Subcutaneous abdominal adipose tissue (tissue), 5 donors: ENCODE measurements at regions not wholly inside any gene's neighbourhood (a gene's known extent, or its start where the extent isn't known, plus 50 kb on each side); places are given as distances from the start of the nearest gene placed in this dataset.
"Not testable (repeated sequence)": the region's sequence is repeated elsewhere in the genome, so short reads cannot be mapped to it uniquely, and the experiment has no call there.

Source experiments
- H3K27ac ChIP-seq: one replicate; pipeline ENCODE4 v1.7.0; 2013; ENCODE audit warnings: low read depth, mild to moderate bottlenecking, inconsistent platforms, low read length, moderate library complexity
- H3K27me3 ChIP-seq, 5 donors: one replicate each; pipeline ENCODE4 v1.7.0; 2013; ENCODE audit warnings: low read length in 5 of 5, inconsistent platforms in 1 of 5; ENCODE audit not compliant: control insufficient read depth in 5 of 5, insufficient read depth in 4 of 5
- H3K36me3 ChIP-seq, 5 donors: one replicate each; pipeline ENCODE4 v1.7.0; 2013; ENCODE audit warnings: low read length in 5 of 5; ENCODE audit not compliant: control insufficient read depth in 5 of 5, insufficient read depth in 5 of 5
- H3K4me1 ChIP-seq, 5 donors: one replicate each; pipeline ENCODE4 v1.7.0; 2013; ENCODE audit warnings: low read length in 5 of 5, mild to moderate bottlenecking in 3 of 5, moderate library complexity in 1 of 5; ENCODE audit not compliant: control insufficient read depth in 5 of 5, insufficient read depth in 5 of 5
- H3K4me3 ChIP-seq, 5 donors: one replicate each; pipeline ENCODE4 v1.7.0; 2013; ENCODE audit warnings: low read length in 5 of 5, low read depth in 1 of 5
- H3K9ac ChIP-seq, 5 donors: one replicate each; pipeline ENCODE4 v1.7.0; 2013; ENCODE audit warnings: low read length in 5 of 5, mild to moderate bottlenecking in 4 of 5, moderate library complexity in 3 of 5
- H3K9me3 ChIP-seq, 5 donors: one replicate each; pipeline ENCODE4 v1.7.0; 2013; ENCODE audit warnings: low read length in 5 of 5; ENCODE audit not compliant: control insufficient read depth in 5 of 5
- donor health status: healthy.
- donor health status: healthy.
- donor health status: healthy.
- donor health status: healthy.
- donor health status: healthy.

DNA sequence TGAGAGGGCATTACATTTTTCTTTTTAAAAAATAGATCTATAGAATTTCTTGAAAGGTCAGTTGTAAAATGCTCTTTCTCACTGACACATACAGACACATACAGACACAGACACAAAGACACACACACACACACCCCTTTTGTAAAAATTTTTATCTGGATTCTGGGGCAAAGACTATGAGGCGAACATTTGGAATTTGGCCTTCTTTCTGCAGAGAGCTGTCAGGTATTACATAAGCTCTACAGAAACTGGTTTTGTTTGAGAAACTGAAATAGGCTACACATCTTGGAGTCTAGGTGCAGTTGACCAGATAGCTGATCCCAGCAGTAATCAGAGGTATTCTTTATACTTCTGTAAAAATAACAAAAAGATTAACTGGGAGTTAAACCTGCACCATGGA lies 315.9 kb upstream of the RPS23 start:
- Histone ChIP-seq H3K27ac (no peak overlapping the region), H3K4me3 (no peak overlapping the region), H3K27me3 (no peaks in the 10 kb centered on the region), H3K4me1 (no peaks in the 10 kb centered on the region), H3K36me3 (no peaks in the 10 kb centered on the region), H3K9me3 (peaks cover 0 to 3% (median 0%) of the 10 kb centered on the region in 5 donors), H3K9ac (no peak overlapping the region)

DNA sequence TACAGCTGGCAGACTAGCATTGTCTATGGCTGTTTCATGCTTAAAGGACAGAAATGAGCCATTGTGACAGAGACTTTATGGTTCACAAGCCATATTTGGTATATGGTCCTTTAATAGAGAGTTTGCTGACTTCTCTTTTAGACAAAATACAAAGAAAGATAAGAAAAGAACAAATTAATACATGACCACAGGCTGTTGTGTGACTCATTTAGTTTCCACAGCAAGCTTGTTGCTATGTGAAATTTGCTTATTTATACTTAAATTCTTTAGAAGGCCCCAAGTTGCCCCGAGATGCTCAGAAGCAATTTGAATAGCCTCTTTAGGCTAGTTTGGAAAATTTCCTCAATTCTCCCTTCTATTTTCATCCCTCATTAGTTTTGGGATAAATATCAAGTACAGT lies 315.3 kb upstream of the RPS23 start:
- H3K9me3 ChIP-seq: peaks cover 0 to 3% (median 0%) of the 10 kb centered on the region in 5 donors
- H3K27me3 ChIP-seq: no peaks in the 10 kb centered on the region
- H3K4me3 ChIP-seq: no peak overlapping the region
- no peaks in the 10 kb centered on the region for H3K36me3 ChIP-seq
- H3K27ac ChIP-seq: no peak overlapping the region
- H3K9ac ChIP-seq: no peak overlapping the region
- H3K4me1 ChIP-seq: no peaks in the 10 kb centered on the region

DNA sequence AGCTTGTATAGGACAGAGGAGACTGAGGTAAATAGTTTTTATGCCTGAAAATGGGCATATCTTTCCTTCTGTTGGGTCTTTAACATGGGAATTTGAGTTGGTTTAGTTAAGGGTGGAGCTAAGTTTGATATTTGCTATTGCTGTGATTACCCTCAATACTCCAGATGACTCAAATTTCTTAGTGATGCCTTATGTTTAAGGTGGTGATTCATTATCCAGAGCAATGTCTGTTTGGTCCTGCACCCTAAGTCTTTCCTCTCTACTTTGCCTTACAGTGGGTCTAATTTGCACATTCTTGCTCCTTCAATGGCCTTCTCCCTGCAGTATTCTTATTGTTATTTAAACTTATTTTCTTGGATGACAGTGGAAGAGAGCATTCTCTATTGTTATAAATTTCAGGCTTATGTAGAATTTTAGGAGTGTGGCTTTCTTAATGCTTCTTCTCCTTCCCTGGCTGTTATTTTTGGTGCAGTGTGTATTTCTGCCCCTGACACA lies 312.9 kb upstream of the RPS23 start:
- H3K9ac ChIP-seq: no peak overlapping the region
- H3K27ac ChIP-seq: no peak overlapping the region
- H3K36me3 ChIP-seq: no peaks in the 10 kb centered on the region
- peaks cover 0 to 3% (median 0%) of the 10 kb centered on the region in 5 donors for H3K9me3 ChIP-seq
- H3K27me3 ChIP-seq: no peaks in the 10 kb centered on the region
- no peak overlapping the region for H3K4me3 ChIP-seq
- H3K4me1 ChIP-seq: no peaks in the 10 kb centered on the region

DNA sequence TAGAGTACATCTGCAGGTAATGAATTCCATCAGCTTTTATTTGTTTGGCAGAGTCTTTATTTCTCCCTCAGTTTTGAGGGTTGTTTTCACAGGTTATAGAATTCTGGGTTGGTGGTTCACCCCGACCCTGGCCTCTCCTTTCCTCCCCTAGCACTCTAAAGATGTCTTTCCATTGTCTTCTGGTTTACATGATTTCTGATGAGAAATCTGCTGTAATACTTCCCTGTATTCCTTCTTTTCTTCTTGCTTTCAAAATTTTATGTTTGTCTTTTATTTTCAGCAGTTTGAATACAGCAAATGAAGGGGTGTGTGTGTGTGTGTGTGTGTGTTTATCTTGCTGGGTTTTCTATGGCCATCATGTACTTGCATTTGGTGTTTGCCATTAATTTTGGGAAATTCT lies 312.0 kb upstream of the RPS23 start:
- Histone ChIP-seq H3K9ac (no peak overlapping the region), H3K4me1 (no peaks in the 10 kb centered on the region), H3K27ac (no peak overlapping the region), H3K27me3 (no peaks in the 10 kb centered on the region), H3K9me3 (peaks cover 0 to 3% (median 0%) of the 10 kb centered on the region in 5 donors), H3K4me3 (no peak overlapping the region), H3K36me3 (no peaks in the 10 kb centered on the region)

DNA sequence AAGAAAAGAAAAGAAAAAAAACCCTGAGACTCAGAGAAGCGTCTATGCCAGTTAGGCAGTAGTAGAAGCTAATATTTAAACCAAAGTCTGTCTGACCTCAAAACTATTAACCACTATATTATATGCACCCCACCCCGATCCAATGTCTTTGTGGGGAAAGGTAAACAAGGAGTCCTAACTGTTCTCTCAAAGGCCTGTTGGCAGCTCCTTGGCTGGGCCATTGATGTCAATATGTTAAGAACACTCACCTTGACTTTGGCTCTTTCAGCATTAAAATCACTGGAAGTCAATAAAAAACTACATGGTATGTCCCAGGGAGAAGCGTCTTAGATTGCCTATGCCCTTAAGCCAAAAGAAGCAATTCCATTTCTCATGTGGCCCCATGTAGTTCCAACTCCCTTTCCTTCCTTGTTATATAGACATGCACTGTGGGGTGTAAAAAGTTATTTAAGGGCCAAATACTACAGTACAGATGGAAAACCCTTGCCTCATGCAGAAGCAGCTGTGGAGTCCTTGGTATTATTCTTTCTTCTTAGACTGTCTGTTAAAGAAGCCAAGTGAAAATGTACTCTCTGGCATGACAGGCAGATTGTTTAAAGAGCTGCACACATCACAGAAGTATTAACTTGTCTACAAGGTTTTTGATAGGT lies 308.6 kb upstream of the RPS23 start:
- peaks cover 0 to 7% (median 3%) of the 10 kb centered on the region in 5 donors for H3K9me3 ChIP-seq
- no peak overlapping the region for H3K27ac ChIP-seq
- H3K27me3 ChIP-seq: no peaks in the 10 kb centered on the region
- H3K36me3 ChIP-seq: no peaks in the 10 kb centered on the region
- H3K9ac ChIP-seq: no peak overlapping the region
- H3K4me3 ChIP-seq: no peak overlapping the region
- H3K4me1 ChIP-seq: no peaks in the 10 kb centered on the region

DNA sequence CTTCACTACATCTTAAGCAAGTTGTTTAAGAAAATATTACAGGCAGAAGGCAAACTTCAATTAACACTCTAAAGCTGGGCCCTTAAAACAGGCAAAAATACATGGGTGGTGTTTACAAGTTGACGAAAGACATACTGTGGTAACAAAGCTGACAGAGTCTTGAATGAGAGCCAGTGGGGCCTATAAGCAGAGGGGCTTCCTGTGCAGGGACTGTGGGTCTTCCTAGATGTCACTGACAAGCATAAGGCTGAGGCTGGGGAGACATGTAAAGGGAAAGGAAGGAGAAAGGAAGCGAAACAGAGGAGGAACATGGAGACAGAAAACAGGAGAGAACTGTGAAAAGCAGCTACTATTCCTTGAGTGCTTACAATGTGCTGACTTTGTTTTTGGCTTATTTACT lies 308.0 kb upstream of the RPS23 start:
- Histone ChIP-seq H3K4me3 (no peak overlapping the region), H3K9me3 (peaks cover 0 to 7% (median 3%) of the 10 kb centered on the region in 5 donors), H3K4me1 (no peaks in the 10 kb centered on the region), H3K36me3 (no peaks in the 10 kb centered on the region), H3K27me3 (no peaks in the 10 kb centered on the region), H3K27ac (no peak overlapping the region), H3K9ac (no peak overlapping the region)

DNA sequence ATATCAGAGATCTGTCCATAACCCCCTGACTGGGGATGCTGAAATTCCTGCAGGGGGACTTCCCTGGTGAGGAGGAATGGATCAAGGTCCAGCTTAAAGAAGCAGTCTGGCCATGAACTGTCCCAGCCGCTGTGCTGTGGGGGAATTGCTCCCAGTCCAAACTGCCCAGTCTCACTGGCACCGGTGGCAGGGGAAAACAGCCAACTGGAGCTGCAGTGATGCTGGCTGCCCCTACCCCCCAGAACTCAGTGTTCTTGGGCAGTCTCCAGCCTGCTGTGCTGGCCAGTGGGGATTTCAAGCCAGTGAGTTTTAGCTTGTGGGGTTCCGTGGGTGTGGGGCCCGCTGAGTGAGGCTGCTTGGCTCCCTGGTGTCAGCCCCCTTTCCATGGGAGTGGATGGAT lies 306.5 kb upstream of the RPS23 start:
- no peaks in the 10 kb centered on the region for H3K4me1 ChIP-seq
- H3K9me3 ChIP-seq: peaks cover 0 to 4% (median 3%) of the 10 kb centered on the region in 5 donors
- H3K36me3 ChIP-seq: no peaks in the 10 kb centered on the region
- H3K27me3 ChIP-seq: no peaks in the 10 kb centered on the region
- H3K4me3 ChIP-seq: no peak overlapping the region
- H3K27ac ChIP-seq: no peak overlapping the region
- H3K9ac ChIP-seq: no peak overlapping the region

DNA sequence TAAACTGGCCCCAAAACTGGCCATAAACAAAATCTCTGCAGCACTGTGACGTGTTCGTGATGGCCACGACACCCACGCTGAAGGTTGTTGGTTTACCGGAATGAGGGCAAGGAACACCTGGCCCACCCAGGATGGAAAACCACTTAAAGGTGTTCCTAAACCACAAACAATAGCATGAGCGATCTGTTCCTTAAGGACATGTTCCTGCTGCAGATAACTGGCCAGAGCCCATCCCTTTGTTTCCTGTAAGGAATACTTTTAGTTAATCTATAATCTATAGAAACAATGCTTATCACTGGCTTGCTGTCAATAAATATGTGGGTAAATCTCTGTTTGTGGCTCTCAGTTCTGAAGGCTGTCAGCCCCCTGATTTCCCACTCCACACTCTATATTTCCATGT lies 305.2 kb upstream of the RPS23 start:
- not testable (repeated sequence) for H3K27me3 ChIP-seq, H3K4me1 ChIP-seq, H3K9ac ChIP-seq, H3K9me3 ChIP-seq, H3K4me3 ChIP-seq, H3K27ac ChIP-seq, H3K36me3 ChIP-seq

DNA sequence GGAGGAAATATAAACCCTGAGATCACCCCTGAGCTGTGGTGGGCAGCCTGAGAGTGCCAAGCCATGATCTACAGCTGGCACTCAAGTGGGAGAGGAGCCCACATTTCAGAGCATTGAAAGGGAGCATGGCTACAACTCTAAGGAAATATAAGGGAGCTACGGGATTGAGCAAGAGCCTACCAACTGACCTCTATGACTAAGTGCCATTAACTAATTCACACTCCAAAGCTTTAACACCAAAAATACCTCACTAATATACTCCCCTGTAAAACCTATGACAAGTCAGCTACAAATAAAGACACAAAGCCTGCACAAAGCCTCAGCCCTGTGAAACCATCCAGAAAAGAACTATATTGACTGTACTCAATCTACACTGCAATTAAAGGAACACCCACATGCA lies 286.8 kb upstream of the RPS23 start:
- H3K4me1 ChIP-seq: no peaks in the 10 kb centered on the region
- H3K4me3 ChIP-seq: no peak overlapping the region
- no peak overlapping the region for H3K9ac ChIP-seq
- no peaks in the 10 kb centered on the region for H3K36me3 ChIP-seq
- H3K9me3 ChIP-seq: no peaks in the 10 kb centered on the region
- H3K27ac ChIP-seq: no peak overlapping the region
- peaks cover 0 to 2% (median 0%) of the 10 kb centered on the region in 5 donors for H3K27me3 ChIP-seq

DNA sequence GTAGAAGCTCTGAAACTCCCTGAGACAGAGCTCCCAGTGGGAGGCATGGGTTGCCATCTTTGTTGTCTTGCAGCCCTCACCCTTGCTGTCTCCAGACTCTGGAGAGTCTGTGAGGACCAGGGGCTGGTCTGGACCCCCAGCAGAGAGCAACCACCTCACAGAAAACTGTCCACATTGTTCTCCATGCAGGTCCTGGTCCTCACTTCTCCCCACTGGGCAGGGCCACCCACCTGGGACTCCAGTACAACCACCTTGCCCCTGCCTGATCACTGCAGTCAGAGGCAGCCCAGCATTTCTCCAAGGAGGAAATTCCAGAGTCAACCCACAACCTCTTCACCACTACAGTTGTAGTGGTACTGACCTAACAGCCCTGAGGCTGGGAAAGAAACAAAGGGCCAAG lies 285.6 kb upstream of the RPS23 start:
- no peak overlapping the region for H3K27ac ChIP-seq

More for the DNA sequence above, 285.6 kb upstream of the RPS23 start:
- Histone ChIP-seq H3K9ac (no peak overlapping the region), H3K27me3 (peaks cover 0 to 2% (median 0%) of the 10 kb centered on the region in 5 donors), H3K4me1 (no peaks in the 10 kb centered on the region), H3K4me3 (no peak overlapping the region), H3K9me3 (no peaks in the 10 kb centered on the region), H3K36me3 (no peaks in the 10 kb centered on the region)
